Spleen (tissue), 11 donors: ENCODE measurements at regions not wholly inside any gene's neighbourhood (a gene's known extent, or its start where the extent isn't known, plus 50 kb on each side); places are given as distances from the start of the nearest gene placed in this dataset.

Experiments used
- DNase-seq: peaks from one replicate; pipeline ENCODE4 v3.0.0-alpha.2; 2020
- H3K27ac ChIP-seq, 8 donors: fragments of 200-600 bp; sonication (generic) in 7 of 8; 1 replicate in 4 of 8; 2 replicates in 4 of 8; pipeline versions ENCODE4 v1.5.0 to v1.8.0; 2016 to 2021; ENCODE audit warnings: inconsistent platforms in 4 of 8, mild to moderate bottlenecking in 4 of 8, moderate library complexity in 1 of 8
- H3K27me3 ChIP-seq, 7 donors: fragments of 200-600 bp; sonication (generic) in 6 of 7; replicated peaks in 1 of 7; 1 replicate in 4 of 7; 2 replicates in 3 of 7; pipeline versions ENCODE4 v1.5.0 to v1.8.0; 2016 to 2021; ENCODE audit warnings: inconsistent platforms in 3 of 7, mild to moderate bottlenecking in 1 of 7
- H3K36me3 ChIP-seq, 6 donors: fragments of 200-600 bp; sonication (generic) in 5 of 6; 1 replicate in 4 of 6; 2 replicates in 2 of 6; pipeline versions ENCODE4 v1.5.0 to v1.8.0; 2016 to 2021; ENCODE audit warnings: inconsistent platforms in 2 of 6
- H3K4me1 ChIP-seq, 6 donors: fragments of 200-600 bp; sonication (generic) in 5 of 6; 1 replicate in 3 of 6; 2 replicates in 3 of 6; pipeline versions ENCODE4 v1.5.0 to v1.8.0; 2016 to 2021; ENCODE audit warnings: inconsistent platforms in 3 of 6
- H3K4me3 ChIP-seq, 8 donors: fragments of 200-600 bp; sonication (generic) in 7 of 8; 1 replicate in 4 of 8; 2 replicates in 4 of 8; pipeline versions ENCODE4 v1.5.0 to v1.8.0; 2016 to 2021; ENCODE audit warnings: inconsistent platforms in 4 of 8, mild to moderate bottlenecking in 4 of 8, moderate library complexity in 2 of 8
- H3K9me3 ChIP-seq, 8 donors: fragments of 200-600 bp; sonication (generic) in 7 of 8; 1 replicate in 4 of 8; 2 replicates in 4 of 8; pipeline versions ENCODE4 v1.5.0 to v1.8.0; 2016 to 2021; ENCODE audit warnings: inconsistent platforms in 4 of 8
- POLR2A ChIP-seq, 3 donors: fragments of 450-650 bp; IDR thresholded peaks; one replicate each; pipeline ENCODE4 v1.5.1; 2017; ENCODE audit warnings: antibody characterized with exemption in 3 of 3, mild to moderate bottlenecking in 1 of 3
- POLR2AphosphoS5 ChIP-seq, 3 donors: sonication (generic); formaldehyde crosslinking; IDR thresholded peaks; one replicate each; pipeline ENCODE4 v1.5.1; 2017; ENCODE audit warnings: antibody characterized with exemption in 3 of 3
- WGBS, 5 donors: extraction: QIAGEN DNeasy Blood & Tissue Kit in 3 of 5; methylation state at CpG; one replicate each; pipeline versions ENCODE4 v1.1.5 to v1.1.7; 2013 to 2018; 5-methylcytosine and 5-hydroxymethylcytosine counted together
- intact Hi-C: fragments of 100-400 bp; cut with DNase I; formaldehyde crosslinking; loops from one replicate; pipeline ENCODE4 v1.15.0; 2023; ENCODE audit warnings: low total_unique reads
- TF ChIP-seq, protein P1 (sequence below), 11 experiments: fragments of 200-600 bp in 7 of 11; fragments of 450-650 bp in 4 of 11; sonication (generic) in 4 of 11; IDR thresholded peaks in 8 of 11; conservative IDR thresholded peaks in 3 of 11; 1 replicate in 7 of 11; 2 replicates in 4 of 11; pipeline versions ENCODE4 v1.4.0 to v1.8.0; 2016 to 2021; ENCODE audit warnings: antibody characterized with exemption in 11 of 11, inconsistent platforms in 4 of 11, mild to moderate bottlenecking in 1 of 11
- donor health status: healthy with polysubstance abuse.
- donor health status: DM: no; HTN: no; CAD: no; lungs with moderate emphysema.
- donor health status: DM: no; HTN: no; CAD: no.
- donor health status: Bipolar disorder and iron deficiency.
- donor health status: healthy.
- donor health status: DM: no; HTN: no; CAD: no.
- donor health status: DM: yes; HTN: yes; CAD: no.

DNA sequence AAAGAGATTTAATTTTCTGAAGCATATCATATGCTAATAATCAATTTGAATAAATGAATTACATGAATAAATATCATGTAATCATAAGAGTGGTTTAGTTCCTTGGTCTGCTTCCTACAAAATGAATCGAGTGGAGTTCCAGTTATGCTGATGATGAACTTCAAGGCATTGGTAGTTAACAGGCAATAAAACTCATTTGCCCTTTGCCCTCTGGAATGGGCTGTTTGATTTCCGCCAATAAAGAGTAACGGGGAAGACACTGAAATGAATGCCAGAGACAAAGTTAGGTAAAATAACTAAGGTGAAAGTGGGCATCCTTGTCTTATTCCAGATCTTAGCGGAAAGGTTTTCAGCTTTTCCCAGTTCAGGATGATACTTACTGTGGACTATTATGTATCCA, 90.1 kb downstream of the C3orf38 start:
- Histone ChIP-seq H3K4me1 (no peaks in the 10 kb centered on the region), H3K27ac (no peak overlapping the region), H3K4me3 (no peak overlapping the region), H3K27me3 (no peaks in the 10 kb centered on the region), H3K9me3 (peaks cover 0 to 16% (median 6%) of the 10 kb centered on the region in 8 donors), H3K36me3 (no peaks in the 10 kb centered on the region)
- WGBS, 5 donors: 85 to 95% (median 87%) methylated on average over 4 of the region's 4 CpGs
- DNase-seq: no peak
- no peak for TF ChIP-seq POLR2A (IDR thresholded peaks at IDR 0.05)
- TF ChIP-seq, protein P1, sequence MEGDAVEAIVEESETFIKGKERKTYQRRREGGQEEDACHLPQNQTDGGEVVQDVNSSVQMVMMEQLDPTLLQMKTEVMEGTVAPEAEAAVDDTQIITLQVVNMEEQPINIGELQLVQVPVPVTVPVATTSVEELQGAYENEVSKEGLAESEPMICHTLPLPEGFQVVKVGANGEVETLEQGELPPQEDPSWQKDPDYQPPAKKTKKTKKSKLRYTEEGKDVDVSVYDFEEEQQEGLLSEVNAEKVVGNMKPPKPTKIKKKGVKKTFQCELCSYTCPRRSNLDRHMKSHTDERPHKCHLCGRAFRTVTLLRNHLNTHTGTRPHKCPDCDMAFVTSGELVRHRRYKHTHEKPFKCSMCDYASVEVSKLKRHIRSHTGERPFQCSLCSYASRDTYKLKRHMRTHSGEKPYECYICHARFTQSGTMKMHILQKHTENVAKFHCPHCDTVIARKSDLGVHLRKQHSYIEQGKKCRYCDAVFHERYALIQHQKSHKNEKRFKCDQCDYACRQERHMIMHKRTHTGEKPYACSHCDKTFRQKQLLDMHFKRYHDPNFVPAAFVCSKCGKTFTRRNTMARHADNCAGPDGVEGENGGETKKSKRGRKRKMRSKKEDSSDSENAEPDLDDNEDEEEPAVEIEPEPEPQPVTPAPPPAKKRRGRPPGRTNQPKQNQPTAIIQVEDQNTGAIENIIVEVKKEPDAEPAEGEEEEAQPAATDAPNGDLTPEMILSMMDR (IDR thresholded peaks at IDR 0.05 in 8 of 11, conservative IDR thresholded peaks at IDR 0.05 in 3 of 11): no peak
- TF ChIP-seq POLR2AphosphoS5 (IDR thresholded peaks at IDR 0.05): no peak
- intact Hi-C loops: no loop called here

DNA sequence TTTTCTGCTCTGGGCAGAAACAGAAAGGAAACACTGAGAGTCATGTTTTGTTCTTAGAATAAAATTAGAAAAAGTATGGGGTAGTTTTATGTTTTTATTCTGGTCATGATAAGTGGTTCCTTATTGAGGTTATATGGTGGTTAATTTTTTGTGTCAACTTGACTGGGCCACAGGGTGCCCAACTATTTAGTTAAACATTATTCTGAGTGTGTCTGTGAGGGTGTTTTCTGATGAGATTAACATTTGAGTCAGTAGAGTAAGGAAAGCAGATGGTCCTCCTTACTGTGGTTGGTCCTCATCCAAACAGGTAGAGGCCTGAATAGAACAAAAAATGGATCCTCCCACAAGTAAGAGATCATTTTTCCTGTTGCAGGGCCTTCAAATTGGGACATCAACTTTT, 98.9 kb downstream of the C3orf38 start:
- Histone ChIP-seq H3K36me3 (no peaks in the 10 kb centered on the region), H3K9me3 (peaks cover 0 to 16% (median 6%) of the 10 kb centered on the region in 8 donors), H3K27me3 (no peaks in the 10 kb centered on the region), H3K4me3 (no peak overlapping the region), H3K4me1 (no peaks in the 10 kb centered on the region), H3K27ac (no peak overlapping the region)
- TF ChIP-seq, protein P1 (IDR thresholded peaks at IDR 0.05 in 8 of 11, conservative IDR thresholded peaks at IDR 0.05 in 3 of 11): no peak
- no peak for TF ChIP-seq POLR2AphosphoS5 (IDR thresholded peaks at IDR 0.05)
- TF ChIP-seq POLR2A (IDR thresholded peaks at IDR 0.05): no peak
- DNase-seq: no peak
- intact Hi-C loops: no loop called here

DNA sequence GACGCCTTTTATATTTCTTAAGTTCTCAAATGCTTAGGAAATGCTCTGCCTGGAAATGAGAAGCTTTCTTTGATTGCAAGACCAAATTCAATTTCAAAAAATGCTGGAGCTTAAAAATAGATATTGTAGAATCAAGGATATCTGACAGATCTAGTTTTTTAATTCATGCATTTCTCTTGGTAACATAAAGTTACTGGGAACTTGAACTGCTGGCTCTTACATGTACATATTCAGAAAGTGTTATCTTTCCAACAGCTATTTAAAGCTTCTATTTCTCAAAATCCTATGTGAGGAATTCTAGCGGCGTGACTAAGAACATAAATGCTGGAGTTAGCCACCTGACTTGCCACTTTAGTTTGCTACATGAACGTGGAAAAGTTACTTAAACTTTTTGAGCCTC, 109.3 kb downstream of the C3orf38 start:
- H3K4me1 ChIP-seq: no peaks in the 10 kb centered on the region
- H3K27ac ChIP-seq: no peak overlapping the region
- TF ChIP-seq POLR2AphosphoS5 (IDR thresholded peaks at IDR 0.05): no peak
- TF ChIP-seq, protein P1 (IDR thresholded peaks at IDR 0.05 in 8 of 11, conservative IDR thresholded peaks at IDR 0.05 in 3 of 11): no peak
- no peak for TF ChIP-seq POLR2A (IDR thresholded peaks at IDR 0.05)
- H3K9me3 ChIP-seq: no peaks in the 10 kb centered on the region
- no peak overlapping the region for H3K4me3 ChIP-seq
- DNase-seq: no peak
- H3K36me3 ChIP-seq: no peaks in the 10 kb centered on the region
- WGBS, 5 donors: 86 to 93% (median 88%) methylated on average over 4 of the region's 4 CpGs
- H3K27me3 ChIP-seq: no peaks in the 10 kb centered on the region
- intact Hi-C loops: no loop called here

DNA sequence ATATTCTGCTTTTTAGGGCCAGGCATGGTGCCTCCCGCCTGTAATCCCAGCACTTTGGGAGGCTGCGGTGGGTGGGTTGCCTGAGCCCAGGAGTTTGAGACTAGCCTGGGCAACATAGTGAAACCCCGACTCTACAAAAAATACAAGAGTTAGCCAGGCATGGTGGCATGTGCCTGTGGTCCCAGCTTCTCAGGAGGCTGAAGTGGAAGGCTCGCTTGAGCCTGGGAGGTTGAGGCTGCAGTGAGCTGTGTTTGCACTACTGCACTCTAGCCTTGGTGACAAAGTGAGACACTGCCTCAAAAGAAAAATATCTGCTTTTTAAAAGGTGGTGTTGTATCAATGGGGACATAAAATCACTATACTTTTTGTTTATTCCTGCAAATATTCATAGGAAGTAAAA, 112.8 kb downstream of the C3orf38 start:
- TF ChIP-seq, protein P1 (IDR thresholded peaks at IDR 0.05 in 8 of 11, conservative IDR thresholded peaks at IDR 0.05 in 3 of 11): no peak
- no peak for TF ChIP-seq POLR2AphosphoS5 (IDR thresholded peaks at IDR 0.05)
- TF ChIP-seq POLR2A (IDR thresholded peaks at IDR 0.05): no peak
- no peaks in the 10 kb centered on the region for H3K27me3 ChIP-seq
- 63 to 84% (median 77%) methylated on average over 4 of the region's 4 CpGs for WGBS, 5 donors
- H3K4me1 ChIP-seq: no peaks in the 10 kb centered on the region
- H3K27ac ChIP-seq: no peak overlapping the region
- no peaks in the 10 kb centered on the region for H3K36me3 ChIP-seq
- no peaks in the 10 kb centered on the region for H3K9me3 ChIP-seq
- intact Hi-C loops: no loop called here
- no peak overlapping the region for H3K4me3 ChIP-seq
- no peak for DNase-seq
